Natural killer cell (primary cell): ENCODE measurements at regions not wholly inside any gene's neighbourhood (a gene's known extent, or its start where the extent isn't known, plus 50 kb on each side); places are given as distances from the start of the nearest gene placed in this dataset.

Source experiments
- ATAC-seq, 3 donors: fragments of 150-1000 bp in 2 of 3; fragments of 200-7000 bp in 1 of 3; cut with Tn5 transposase; 1 replicate in 1 of 3; 2 replicates in 2 of 3; pipeline ENCODE4 v1.10.0; 2021; ENCODE audit warnings: mild to moderate bottlenecking in 2 of 3, moderate library complexity in 2 of 3
- DNase-seq, 2 donors: peaks; one replicate each; pipeline versions ENCODE4 v3.0.0 to v3.0.0-alpha.2; 2013 to 2021; ENCODE audit warnings: mixed read lengths in 1 of 2
- H3K27ac ChIP-seq: one replicate; pipeline ENCODE4 v1.5.1; 2013; ENCODE audit warnings: mild to moderate bottlenecking, low read length
- H3K27me3 ChIP-seq: one replicate; pipeline ENCODE4 v1.6.1; 2013; ENCODE audit warnings: low read length; ENCODE audit not compliant: control insufficient read depth, insufficient read depth
- H3K36me3 ChIP-seq: one replicate; pipeline ENCODE4 v1.6.1; 2013; ENCODE audit warnings: low read length; ENCODE audit not compliant: control insufficient read depth, insufficient read depth
- H3K4me1 ChIP-seq: one replicate; pipeline ENCODE4 v1.6.1; 2013; ENCODE audit warnings: low read length; ENCODE audit not compliant: control insufficient read depth, insufficient read depth
- H3K4me3 ChIP-seq: one replicate; pipeline ENCODE4 v1.5.1; 2013; ENCODE audit warnings: low read length
- H3K9me3 ChIP-seq: one replicate; pipeline ENCODE4 v1.6.1; 2013; ENCODE audit warnings: low read length; ENCODE audit not compliant: control insufficient read depth, insufficient read depth
- H3K27ac Mint-ChIP-seq, 2 donors: one replicate each; pipeline ENCODE4 v1.8.0; 2022; ENCODE audit warnings: mild to moderate bottlenecking in 2 of 2, mixed read lengths in 2 of 2, moderate library complexity in 1 of 2
- H3K27me3 Mint-ChIP-seq, 2 donors: one replicate each; pipeline ENCODE4 v1.8.0; 2022; ENCODE audit warnings: low read depth in 2 of 2, mixed read lengths in 2 of 2
- H3K36me3 Mint-ChIP-seq: one replicate; pipeline ENCODE4 v1.8.0; 2022; ENCODE audit warnings: mixed read lengths
- H3K4me1 Mint-ChIP-seq, 2 donors: one replicate each; pipeline ENCODE4 v1.8.0; 2022; ENCODE audit warnings: mixed read lengths in 2 of 2
- H3K4me3 Mint-ChIP-seq: one replicate; pipeline ENCODE4 v1.8.0; 2022; ENCODE audit warnings: mild to moderate bottlenecking, moderate library complexity, mixed read lengths
- H3K9me3 Mint-ChIP-seq, 2 donors: one replicate each; pipeline ENCODE4 v1.8.0; 2022; ENCODE audit warnings: mixed read lengths in 2 of 2
- CTCF ChIP-seq: fragments of 200-600 bp; IDR thresholded peaks from one replicate; pipeline ENCODE4 v1.8.0; 2022; ENCODE audit warnings: antibody characterized with exemption
- WGBS: methylation state at CpG from one replicate; pipeline ENCODE4 v1.1.7; 2013; ENCODE audit warnings: missing lambda C conversion rate; ENCODE audit not compliant: insufficient coverage; 5-methylcytosine and 5-hydroxymethylcytosine counted together
- intact Hi-C: fragments of 100-400 bp; cut with micrococcal nuclease; formaldehyde crosslinking; loops from one replicate; pipeline ENCODE4 v1.14.2; 2022

- H3K4me3 ChIP-seq, result no peak overlapping the region
- ATAC-seq (no peak), DNase-seq (no peak)
- no peak for TF ChIP-seq CTCF
- H3K9me3 Mint-ChIP-seq, result no peaks in the 10 kb centered on the region
- no peaks in the 10 kb centered on the region for H3K36me3 ChIP-seq
- no peaks in the 10 kb centered on the region for H3K36me3 Mint-ChIP-seq
- H3K4me1 ChIP-seq, result no peaks in the 10 kb centered on the region
- WGBS, result 94% methylated on average over 10 of the region's 11 CpGs
- H3K27ac ChIP-seq, result no peak overlapping the region
- intact Hi-C loops, result no loop called here
- no peak overlapping the region for H3K27ac Mint-ChIP-seq
- H3K27me3 Mint-ChIP-seq, result no peaks in the 10 kb centered on the region
- H3K4me1 Mint-ChIP-seq, result no peaks in the 10 kb centered on the region
- H3K9me3 ChIP-seq, result no peaks in the 10 kb centered on the region
- no peaks in the 10 kb centered on the region for H3K27me3 ChIP-seq
- no peak overlapping the region for H3K4me3 Mint-ChIP-seq
Observed at GRCh38 chr1:22323846-22324504, 127.7 kb upstream of the ZBTB40 start.

GRCh38 chr1:22325531-22326371 lies 125.9 kb upstream of the ZBTB40 start:
- no peak overlapping the region for H3K4me3 Mint-ChIP-seq
- DNase-seq (no peak), ATAC-seq (no peak)
- no peaks in the 10 kb centered on the region for H3K9me3 ChIP-seq
- no peaks in the 10 kb centered on the region for H3K36me3 Mint-ChIP-seq
- no peak overlapping the region for H3K27ac ChIP-seq
- no peaks in the 10 kb centered on the region for H3K36me3 ChIP-seq
- intact Hi-C loops, result no loop called here
- no peaks in the 10 kb centered on the region for H3K27me3 Mint-ChIP-seq
- no peak overlapping the region for H3K27ac Mint-ChIP-seq
- 89% methylated on average over 10 of the region's 10 CpGs for WGBS
- no peaks in the 10 kb centered on the region for H3K9me3 Mint-ChIP-seq
- H3K4me1 Mint-ChIP-seq, result no peaks in the 10 kb centered on the region
- no peak for TF ChIP-seq CTCF
- H3K4me3 ChIP-seq, result no peak overlapping the region
- H3K4me1 ChIP-seq, result no peaks in the 10 kb centered on the region
- H3K27me3 ChIP-seq, result no peaks in the 10 kb centered on the region

- Histone ChIP-seq H3K36me3 (no peaks in the 10 kb centered on the region), H3K27ac (no peak overlapping the region), H3K27me3 (no peaks in the 10 kb centered on the region), H3K4me3 (no peak overlapping the region), H3K9me3 (no peaks in the 10 kb centered on the region), H3K4me1 (no peaks in the 10 kb centered on the region)
- intact Hi-C loops, result no loop called here
- WGBS, result 82% methylated on average over 8 of the region's 8 CpGs
- DNase-seq (no peak), ATAC-seq (no peak)
- H3K9me3 Mint-ChIP-seq, result no peaks in the 10 kb centered on the region
- H3K4me3 Mint-ChIP-seq, result no peak overlapping the region
- TF ChIP-seq CTCF, result no peak
- H3K27ac Mint-ChIP-seq, result no peak overlapping the region
- H3K4me1 Mint-ChIP-seq, result no peaks in the 10 kb centered on the region
- no peaks in the 10 kb centered on the region for H3K36me3 Mint-ChIP-seq
- H3K27me3 Mint-ChIP-seq, result no peaks in the 10 kb centered on the region
Observed at GRCh38 chr1:22326372-22326915, 125.2 kb upstream of the ZBTB40 start.
